Stimulated activated naive CD8-positive, alpha-beta T cell treated with anti-CD3 and anti-CD28 coated beads, Interleukin-15, Interleukin-2, amounts not matched to agents 100 U/mL and 50 U/mL, for 24 hours (primary cell): ENCODE measurements at regions not wholly inside any gene's neighbourhood (a gene's known extent, or its start where the extent isn't known, plus 50 kb on each side); places are given as distances from the start of the nearest gene placed in this dataset.

Source experiments
- ATAC-seq: fragments of 150-1000 bp; cut with Tn5 transposase; one replicate; pipeline ENCODE4 v1.10.0; 2021
- DNase-seq: peaks from one replicate; pipeline ENCODE4 v3.0.0; 2021

DNA sequence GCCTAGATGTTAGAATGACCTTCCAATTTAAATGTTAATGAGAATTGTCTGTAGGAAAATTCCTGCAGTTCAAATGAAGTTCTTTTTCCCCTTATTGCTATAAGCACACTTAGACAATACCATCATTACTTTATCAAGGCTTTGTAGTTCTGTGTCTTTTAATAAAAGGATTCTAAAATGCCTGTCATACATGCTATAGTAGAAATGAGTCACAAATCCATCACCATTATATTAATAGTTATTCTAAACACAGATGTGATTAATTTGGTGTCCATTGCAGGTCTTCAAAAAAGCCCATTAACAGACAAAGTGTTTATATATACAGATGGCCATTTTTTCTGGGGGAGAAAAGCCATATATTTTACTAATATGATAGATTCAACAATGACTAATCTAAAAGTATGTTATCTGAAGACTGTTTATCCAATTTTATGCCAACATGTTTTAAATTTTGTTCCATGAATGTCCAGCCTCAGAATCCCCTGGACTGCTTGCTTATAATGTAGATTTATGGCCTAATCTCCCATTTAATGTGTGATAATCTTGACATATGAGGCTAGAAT lies 1678.3 kb upstream of the PCDH20 start:
- DNase-seq: no peak
- no peak for ATAC-seq

DNA sequence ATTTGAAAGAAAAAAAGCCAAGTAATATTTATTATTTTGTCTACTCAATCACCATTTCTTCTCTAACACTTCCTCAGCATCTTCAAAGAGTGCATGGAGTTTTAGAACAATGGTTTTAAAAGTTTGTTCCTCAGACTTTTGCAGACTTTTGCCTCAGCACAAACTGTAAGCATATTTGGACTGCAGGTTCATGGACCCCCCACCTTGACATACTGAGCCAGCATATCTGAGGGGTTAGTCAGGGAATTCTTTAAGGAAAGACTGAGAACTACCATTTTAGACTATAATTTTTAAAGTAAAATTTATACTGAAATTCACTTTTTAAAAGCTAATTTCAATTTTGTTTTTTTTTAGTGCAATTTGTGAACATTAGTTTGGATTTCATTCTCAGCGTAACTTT lies 1676.8 kb upstream of the PCDH20 start:
- ATAC-seq (no peak), DNase-seq (no peak)

DNA sequence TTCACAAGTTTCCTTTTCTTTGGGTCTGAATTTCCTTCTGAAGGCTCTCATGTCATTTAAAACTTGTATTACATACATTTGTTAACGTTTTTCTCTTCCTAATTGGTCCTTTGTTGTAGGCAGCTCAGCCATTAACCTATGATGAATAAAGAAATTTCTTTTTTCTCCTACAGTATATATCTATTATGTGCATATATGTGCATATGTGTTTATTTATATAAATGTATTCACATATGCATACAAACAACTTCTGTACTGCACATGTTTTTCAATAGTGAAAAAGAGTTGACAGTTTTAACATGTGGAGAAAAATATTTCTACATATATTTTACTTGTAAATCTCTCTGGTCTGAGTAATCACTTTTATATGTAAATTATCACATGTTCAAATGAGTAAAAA lies 1674.9 kb upstream of the PCDH20 start:
- DNase-seq (no peak), ATAC-seq (no peak)

DNA sequence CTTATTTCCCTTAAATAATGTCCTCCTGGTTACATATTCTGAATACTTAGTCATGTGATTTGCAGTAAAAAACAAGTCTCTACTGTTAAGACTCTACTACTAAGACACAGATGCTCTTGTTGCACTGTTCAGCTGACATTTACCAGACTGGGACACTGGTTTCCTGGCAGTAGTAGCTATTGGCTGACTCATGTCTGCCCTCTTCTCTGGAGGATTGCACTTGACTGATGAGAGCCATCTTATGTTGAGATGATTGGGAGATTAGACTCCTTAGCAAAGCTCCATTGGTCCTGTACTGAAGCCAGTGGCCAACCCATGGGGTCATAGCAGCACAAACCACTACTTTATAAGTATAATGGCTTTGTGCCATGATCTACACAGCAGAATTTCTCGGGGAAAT lies 1672.6 kb upstream of the PCDH20 start:
- ATAC-seq: no peak

DNA sequence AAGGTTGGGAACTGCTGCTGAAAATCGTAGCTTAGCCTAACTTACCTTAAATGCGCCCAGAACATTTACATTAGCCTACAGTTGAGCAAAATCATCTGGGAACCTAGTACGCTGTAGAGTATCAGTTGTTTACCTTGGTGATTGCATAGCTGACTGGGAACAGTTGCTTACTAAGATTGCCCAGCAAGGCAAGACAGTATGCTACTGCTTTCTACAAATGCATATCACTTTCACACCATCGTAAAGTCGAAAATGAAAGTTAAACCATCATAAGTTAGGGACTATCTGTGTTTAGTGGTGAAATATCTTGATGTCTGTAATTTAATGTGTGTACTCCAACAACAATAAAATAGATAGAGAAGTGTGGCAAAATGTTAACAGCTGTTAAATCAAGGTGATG lies 1670.6 kb upstream of the PCDH20 start:
- ATAC-seq (no peak), DNase-seq (no peak)

More for the DNA sequence above, 1672.6 kb upstream of the PCDH20 start:
- DNase-seq: no peak

DNA sequence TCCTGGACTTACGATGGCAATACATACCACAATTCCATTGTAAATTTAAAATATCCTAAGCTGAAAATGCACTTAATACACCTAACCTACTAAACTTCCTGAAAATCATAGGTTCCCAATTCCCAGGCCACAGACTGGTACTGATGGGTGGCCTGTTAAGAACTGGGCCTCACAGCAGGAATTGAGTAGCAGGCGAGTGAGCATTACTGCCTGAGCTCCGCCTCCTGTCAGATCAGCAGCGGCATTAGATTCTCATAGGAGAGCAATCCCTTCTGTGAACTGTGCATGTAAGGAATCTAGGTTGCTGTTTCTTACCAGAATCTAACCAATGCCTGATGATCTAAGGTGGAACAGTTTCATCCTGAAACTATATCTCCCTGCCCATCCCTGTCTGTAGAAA lies 1670.2 kb upstream of the PCDH20 start:
- ATAC-seq (no peak), DNase-seq (no peak)

DNA sequence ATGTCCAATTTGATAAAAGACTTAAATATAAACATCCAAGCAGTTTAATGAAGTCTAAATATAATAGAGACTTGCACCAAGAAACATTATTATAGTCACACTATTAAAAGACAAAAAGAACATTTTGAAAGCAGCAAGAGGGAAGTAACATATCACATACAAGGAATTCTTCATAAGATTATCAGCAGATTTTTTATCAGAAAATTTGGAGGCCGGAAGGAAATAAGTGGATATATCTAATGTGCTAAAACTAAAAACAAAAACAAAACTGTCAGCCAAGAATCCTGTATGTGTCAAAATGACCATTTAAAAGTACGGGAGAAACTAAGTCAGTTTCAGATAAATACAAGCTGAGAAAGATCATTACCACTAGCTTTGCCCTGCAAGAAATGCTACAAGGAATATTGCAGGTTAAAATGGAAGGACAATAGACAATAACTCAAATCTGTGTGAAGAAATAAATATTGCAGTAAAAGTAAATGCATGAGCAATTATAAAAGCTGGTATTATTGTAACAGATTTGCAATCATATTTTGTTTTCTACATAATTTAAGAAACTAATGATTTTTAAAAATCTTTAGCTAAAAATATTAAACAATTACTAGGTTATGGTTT lies 1665.9 kb upstream of the PCDH20 start:
- DNase-seq (no peak), ATAC-seq (no peak)

DNA sequence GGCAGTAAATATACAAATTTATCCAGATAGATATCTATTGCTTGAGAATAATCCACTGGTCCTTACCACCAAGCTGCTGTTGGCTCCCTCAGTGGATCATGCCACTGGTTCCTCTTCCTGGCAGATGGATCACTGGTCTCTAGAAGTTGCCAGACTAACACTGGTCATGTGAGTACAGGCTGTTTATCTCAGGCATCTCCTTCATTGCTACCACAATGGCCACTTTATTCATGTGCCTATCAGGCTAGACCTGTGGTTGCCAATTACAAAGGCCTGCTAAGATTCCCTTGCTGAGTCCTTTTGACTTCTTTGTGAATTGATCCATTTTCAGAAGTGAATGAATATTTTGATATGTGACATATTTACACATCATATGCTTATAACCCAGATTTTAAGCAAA lies 1659.5 kb upstream of the PCDH20 start:
- DNase-seq (no peak), ATAC-seq (no peak)

DNA sequence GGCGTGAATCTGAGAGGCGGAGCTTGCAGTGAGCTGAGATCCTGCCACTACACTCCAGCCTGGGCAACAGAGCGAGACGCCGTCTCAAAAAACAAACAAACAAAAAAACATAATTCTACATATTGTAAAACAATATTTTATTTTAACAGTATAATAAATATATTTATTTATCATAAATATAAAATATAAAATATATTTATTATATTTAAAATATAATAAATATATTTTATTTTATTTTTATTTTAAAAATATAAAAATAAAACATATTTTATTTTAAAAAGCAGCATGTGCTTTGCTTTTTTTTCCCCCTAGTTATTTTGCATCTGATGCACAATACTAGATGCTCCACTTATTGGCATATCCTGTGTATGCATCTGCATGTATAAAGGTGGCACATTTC lies 1634.6 kb upstream of the PCDH20 start:
- DNase-seq: no peak
- no peak for ATAC-seq

DNA sequence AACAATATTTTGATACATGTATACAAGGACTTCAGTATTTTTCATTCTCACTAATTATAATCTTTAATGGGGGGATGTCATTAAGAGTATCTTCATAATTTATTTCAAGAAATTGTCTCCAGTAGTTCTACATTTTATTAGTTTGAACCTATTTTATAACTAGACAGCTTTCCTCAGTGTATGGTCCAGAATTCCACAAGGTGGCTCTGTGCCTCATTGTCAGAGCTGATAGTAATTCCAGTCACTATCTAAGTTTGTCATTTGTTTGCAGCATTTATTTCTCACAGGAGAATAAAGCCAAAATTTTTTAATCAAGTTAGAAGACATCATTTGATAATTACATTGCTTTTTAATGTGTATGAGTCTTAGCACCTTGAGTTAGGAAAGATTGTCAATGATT lies 1633.0 kb upstream of the PCDH20 start:
- no peak for ATAC-seq
- no peak for DNase-seq

DNA sequence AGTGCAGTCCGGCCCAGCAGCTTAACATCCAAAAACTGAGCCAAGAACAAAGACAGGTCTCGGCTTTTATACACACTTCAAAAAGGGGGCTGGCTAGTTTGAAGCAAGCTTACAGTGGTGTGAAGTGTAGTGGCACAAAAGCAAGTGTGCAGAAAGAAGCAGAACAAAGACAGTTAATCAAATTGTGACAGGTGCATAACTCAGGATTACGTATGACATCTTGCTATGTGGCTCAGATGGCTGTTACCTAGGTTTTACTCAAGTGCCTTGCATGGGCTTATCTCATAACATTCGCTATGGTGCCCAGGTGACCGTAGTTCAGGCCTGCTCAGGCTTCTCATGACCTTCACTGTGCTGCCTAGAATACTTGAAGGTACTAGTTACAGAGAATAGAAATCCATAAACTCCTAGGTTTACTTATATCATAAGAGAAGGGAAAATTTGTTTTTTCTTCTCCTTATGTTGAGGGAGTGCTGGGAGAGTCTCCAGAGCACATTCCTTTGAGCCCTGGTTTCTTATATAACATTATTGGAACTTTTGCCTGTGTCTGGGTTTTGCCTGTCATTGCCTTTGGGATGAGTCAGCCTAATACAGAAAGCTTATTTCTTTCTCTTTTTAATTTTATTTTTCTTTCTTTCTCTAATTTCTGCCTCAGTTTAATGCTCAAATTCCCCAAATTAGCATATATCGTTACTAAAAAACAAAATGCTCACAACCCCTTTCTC lies 1629.1 kb upstream of the PCDH20 start:
- no peak for DNase-seq
- no peak for ATAC-seq

DNA sequence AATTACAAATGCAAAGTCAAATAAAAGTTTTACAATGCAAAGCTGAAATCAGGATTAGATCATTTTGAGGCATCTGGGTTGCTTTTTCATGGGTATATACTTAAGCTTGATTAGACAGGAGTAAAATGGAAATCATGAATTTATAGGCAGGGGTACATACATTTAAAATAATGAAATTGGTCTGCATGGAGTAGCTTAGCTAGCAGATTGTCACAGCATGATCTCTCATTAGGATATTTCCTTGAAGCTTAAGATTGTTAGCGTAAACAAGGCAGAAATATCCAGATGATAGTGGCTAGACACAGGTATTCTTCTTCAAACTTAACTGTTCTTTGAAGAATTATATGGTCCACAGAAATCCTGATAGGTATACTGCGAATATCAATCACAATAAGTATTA lies 1627.0 kb upstream of the PCDH20 start:
- DNase-seq (no peak), ATAC-seq (no peak)

DNA sequence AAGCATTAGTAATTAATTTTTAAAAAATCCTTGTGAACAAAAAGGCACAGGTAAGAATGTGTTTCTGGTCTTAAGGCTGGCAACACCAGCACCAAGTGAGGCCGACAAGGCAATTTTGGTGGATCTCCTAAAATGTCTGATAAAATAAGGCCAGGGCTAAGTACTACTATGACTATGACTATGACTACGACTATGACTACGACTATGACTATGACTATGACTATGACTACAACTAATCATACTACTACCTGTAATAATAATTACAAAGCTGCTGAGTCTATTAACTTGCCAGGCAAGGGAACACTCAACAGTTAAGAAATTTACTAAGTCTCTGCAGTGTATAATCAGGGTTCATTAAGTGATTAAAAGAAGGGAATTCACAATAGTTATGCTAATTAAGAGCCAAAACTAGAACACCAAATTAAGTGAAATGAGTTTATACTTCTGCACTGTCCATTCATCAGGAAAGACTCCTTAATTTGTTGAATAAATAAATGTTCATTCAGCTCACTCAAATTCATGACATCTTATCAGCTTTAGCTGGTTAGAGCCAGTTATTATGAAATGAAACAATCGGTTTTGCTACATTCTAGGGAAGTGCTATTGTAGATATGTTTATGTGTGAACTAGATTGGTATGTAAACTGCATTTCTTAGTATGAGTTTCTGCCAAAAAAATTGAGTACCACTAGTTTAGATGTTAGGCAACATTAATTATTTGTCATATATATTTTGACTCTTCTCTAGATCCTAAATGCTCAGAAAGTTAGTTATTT lies 1626.2 kb upstream of the PCDH20 start:
- ATAC-seq: no peak
- no peak for DNase-seq

DNA sequence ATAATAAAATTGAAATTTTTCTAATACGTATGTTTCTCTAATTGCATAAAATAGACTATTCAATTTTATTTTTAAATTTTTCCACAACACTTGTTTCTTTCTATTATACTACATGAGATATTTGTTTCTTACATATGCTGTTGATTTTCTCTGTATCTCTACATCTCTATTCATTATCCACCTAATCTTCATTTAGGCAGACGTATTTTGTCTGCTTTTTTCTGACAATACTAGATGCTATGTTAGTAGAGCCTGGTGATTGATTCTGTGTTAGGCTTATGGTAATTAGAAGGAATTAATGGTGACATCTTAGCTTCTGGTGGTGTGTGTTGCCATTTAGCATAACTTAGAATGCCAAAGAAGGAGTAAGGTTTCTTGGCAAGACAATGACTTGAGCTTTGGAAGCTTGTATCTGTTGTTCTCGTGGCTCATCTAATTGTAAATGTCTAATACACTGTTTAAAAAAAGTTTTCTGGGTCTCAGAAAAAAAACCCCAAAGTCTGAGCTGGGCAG lies 1610.7 kb upstream of the PCDH20 start:
- no peak for ATAC-seq
- DNase-seq: no peak

DNA sequence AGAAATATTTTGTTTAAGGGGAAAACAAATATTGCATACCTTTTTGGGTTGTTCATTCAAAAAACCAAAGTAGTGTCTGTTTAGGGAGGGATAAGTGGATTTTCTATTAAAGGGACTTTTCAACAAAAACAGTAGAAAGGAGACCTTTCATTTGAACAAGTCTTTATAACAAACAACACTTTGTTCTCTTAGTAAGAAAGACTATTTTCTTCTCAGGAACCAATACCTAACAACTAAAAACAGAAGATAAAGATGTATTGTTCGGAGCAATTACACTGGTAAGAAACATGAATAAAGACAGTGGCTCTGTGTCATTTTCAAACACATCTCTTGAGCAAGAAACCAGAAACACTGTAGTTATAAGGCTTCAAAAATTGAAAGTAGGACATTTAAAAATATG lies 1610.1 kb upstream of the PCDH20 start:
- no peak for DNase-seq

DNA sequence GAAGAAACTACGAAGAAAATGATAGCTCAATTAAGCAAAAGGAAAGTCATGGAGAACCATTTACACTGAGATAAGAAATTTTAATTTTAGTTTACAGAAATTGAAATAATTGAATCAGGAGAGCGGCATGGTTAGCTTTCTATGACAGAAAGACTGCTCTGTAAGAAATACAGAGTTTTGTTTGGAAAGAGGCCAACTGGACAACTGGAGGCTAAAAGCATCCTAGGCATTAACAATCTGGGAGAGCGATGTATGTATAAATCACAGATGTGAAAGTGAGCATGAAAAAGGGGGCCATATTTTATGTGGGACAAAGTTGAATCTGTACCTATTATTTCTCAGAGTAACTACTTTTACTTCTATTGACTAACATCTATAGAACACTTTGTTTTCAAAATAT lies 1608.8 kb upstream of the PCDH20 start:
- ATAC-seq (no peak), DNase-seq (no peak)

More for the DNA sequence above, 1610.1 kb upstream of the PCDH20 start:
- ATAC-seq: no peak

DNA sequence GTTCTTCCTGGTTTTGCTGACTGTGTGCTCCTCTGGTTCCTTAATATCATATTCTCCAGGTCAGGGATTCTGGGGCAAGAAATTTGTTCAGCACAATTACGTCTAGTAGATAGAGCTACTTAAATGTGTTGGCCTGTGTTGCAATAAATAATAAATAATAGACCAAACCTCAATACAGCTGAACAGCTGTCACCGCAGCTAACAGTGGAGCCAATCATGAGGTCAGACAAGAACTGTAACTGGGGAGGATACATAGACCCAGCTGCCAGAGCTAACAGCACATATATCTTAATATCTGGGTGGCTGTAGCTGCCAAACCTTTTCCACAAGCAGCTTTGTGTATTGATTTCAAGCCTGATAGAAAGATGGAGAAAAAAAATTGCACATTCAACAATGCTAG lies 1596.3 kb upstream of the PCDH20 start:
- ATAC-seq (no peak), DNase-seq (no peak)

DNA sequence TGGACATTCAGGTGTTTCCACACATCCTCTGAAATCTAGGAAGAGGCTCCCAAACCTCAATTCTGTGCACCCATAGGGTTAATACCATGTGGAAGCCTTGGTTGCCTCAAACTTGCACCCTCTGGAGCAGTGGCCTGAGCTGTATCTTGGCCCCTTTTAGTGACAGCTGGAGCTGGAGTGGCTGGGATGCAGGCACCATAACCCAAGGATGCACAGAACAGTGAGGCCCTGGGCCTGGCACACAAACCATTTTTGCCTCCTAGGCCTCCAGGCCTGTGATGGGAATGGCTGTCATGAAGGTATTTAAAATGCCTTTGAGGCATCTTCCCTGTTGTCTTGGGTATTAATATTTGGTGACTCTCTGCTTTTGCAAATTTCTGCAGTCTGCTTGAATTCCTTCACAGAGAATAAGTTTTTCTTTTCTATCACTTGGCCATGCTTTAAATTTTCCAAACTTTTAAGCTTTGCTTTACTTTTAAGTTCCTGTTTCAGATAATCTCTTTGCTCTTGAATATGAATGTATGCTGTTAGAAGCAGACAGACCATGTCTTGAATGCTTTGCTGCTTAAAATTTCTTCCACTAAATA lies 1594.5 kb upstream of the PCDH20 start:
- ATAC-seq (no peak), DNase-seq (peak; percentile 4)

DNA sequence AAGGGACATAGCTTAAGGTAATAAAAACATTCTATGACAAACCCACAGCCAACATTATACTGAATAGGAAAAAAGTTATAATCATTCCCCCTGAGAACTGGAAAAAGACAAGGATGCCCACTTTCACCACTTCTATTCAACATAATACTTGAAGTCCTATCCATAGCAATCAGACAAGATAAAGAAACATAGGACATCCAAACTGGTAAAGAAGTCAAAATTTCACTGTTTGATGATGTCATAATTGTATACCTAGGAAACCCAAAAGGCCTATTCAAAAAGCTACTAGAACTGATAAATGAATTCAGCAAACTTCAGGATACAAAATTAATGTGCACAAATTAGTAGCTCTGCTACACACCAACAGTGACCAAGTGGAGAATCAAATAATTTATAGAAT lies 1590.0 kb upstream of the PCDH20 start:
- no peak for ATAC-seq

DNA sequence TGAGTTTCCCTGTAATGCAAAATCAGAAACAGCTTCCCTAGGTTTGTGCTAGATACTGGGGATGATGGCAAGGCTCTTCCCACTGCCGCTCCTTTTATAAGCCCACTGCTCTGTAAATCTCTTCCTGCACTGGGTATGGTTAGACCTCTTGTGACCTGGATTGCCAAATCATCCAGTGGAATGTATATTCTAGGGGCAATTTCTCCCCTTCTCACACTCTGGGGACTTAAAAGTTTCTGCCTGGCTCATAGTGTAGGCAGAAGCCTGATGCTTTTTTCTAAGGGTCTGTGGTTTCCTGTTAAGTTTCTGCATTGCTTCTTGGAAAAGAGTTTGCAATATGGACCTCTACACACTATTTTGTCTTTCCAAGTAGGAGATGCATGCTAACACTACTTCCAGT lies 1582.0 kb upstream of the PCDH20 start:
- DNase-seq: no peak
- ATAC-seq: no peak

More for the DNA sequence above, 1590.0 kb upstream of the PCDH20 start:
- DNase-seq: no peak

DNA sequence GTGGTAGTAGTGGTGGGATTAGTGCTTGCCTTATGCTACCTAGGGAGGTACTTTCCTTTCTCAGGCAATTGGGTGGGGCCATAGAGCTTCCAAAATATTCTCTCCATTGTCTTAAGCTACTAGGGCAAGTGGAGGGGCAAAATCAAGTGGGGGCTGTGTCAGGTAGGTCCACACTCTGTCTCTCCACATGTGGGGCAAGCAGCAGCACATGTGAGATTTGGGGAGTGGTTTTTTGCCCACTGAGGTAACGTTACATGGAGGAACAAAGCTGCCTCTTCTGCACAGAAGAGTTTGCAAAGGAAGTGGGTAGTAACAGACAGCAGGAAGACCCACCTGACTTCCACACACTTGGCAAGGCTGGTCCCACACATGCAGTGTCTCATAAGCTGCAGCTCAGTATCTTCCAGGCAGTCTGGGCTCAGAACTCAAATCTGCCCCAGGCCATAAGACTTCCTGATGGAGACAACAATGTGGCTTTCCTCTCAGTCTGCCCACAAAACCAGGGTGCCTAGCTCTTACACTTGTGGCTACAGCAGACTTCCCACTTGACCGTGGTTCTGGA lies 1581.5 kb upstream of the PCDH20 start:
- DNase-seq: no peak
- no peak for ATAC-seq

DNA sequence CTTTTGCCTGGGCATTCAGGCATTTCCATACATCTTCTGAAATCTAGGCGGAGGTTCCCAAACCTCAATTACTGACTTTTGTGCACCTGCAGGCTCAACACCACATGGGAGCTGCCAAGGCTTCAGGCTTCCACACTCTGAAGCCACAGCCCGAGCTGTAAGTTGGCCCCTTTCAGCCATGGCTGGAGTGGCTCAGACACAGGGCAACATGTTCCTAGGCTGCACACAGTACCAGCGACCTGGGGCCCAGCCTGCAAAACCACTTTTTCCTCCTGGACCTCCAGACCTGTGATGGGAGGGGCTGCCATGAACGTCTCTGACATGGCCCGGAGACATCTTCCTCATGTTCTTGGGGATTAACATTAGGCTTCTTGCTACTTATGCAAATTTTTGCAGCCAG lies 1558.2 kb upstream of the PCDH20 start:
- no peak for ATAC-seq
- no peak for DNase-seq
